ENCODE measurements at regions not wholly inside any gene's neighbourhood (a gene's known extent, or its start where the extent isn't known, plus 50 kb on each side); places are given as distances from the start of the nearest gene placed in this dataset.
A peak's percentile ranks its signal among the peaks of the same experiment; 100 is the strongest.

- peaks cover 12% of the 10 kb centered on the region for H3K27me3 Mint-ChIP-seq (ENCODE audit: low read depth, poor library complexity)
- DNase-seq: no peak
- H3K36me3 Mint-ChIP-seq (ENCODE audit: low read depth): no peaks in the 10 kb centered on the region
- no peak overlapping the region for H3K27ac Mint-ChIP-seq
- no peak for TF ChIP-seq CTCF (IDR thresholded peaks at IDR 0.05)
- H3K9me3 Mint-ChIP-seq: no peaks in the 10 kb centered on the region
- peaks cover 40% of the 10 kb centered on the region for H3K4me1 Mint-ChIP-seq
- H3K4me3 Mint-ChIP-seq: no peak overlapping the region
These were observed 158.0 kb upstream of the TWIST2 start for GRCh38 chr2:238689871-238690389.

GRCh38 chr2:238690511-238690910 lies 157.4 kb upstream of the TWIST2 start:
- H3K4me1 Mint-ChIP-seq: peaks cover 46% of the 10 kb centered on the region
- H3K36me3 Mint-ChIP-seq (ENCODE audit: low read depth): no peaks in the 10 kb centered on the region
- DNase-seq: no peak
- H3K27ac Mint-ChIP-seq: no peak overlapping the region
- peaks cover 12% of the 10 kb centered on the region for H3K27me3 Mint-ChIP-seq (ENCODE audit: low read depth, poor library complexity)
- H3K9me3 Mint-ChIP-seq: no peaks in the 10 kb centered on the region
- no peak for TF ChIP-seq CTCF (IDR thresholded peaks at IDR 0.05)
- H3K4me3 Mint-ChIP-seq: no peak overlapping the region

DNA sequence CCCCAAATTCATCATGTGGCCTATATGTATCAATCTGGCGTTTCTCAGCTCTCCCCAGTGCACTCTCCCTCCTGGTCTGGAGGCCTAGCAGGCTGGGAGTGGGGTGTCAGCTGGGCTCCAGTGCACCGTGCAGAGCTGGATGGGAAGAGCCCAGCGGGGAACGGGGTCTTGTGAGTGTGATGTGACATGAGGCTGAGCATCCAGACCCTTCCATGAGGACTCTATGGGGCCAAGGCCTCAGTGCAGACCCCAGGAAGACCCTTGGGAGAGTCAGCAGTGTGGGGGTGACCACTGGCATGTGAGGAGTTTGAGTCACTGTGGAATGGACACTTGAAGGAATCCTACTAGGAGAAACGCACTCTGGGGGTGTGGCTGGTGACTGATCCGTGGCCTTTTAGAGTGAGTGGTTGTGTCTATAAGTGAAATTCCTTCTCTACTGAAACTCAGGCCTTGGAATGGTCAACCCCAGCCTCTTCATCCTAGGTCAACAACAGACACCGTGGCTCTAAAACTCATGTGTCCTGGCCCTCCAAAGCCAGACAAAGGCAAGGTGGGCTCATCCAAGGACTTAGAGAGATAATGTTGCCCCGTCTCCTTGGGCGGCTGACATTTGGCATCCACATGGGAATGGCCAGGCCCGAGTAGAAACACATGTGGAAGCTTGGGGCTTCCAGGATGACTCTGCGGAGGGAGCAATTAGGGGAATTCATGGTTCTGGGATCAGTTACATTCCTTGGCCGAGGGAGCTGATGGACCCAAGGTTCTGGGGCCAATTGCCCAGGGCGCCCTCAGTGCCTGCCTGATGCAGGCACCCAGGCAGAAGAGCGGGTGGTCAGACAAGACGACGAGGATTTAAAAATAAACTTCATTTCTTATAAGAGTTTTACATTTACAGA lies 156.0 kb upstream of the TWIST2 start:
- peaks cover 53% of the 10 kb centered on the region for H3K4me1 Mint-ChIP-seq
- DNase-seq: no peak

DNA sequence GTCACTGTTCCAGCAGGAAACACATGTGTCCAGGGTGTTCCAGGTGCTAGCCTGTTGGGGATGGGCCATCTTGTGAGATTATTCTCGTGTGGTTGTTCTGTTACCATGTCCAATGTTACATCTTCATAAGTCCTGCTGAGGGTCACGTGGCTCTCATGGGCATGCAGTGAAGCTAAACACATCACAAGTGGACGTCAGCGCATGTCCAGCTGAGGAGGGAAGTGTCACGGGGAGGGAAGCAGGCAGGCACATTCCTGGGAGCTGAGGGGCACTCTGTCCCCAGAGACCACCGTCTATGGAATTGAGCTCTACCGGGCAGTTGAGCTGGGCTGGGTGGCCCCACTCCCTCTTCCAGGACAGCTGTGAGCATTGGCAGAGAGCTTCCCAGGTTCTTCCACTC lies 155.3 kb upstream of the TWIST2 start:
- H3K4me3 Mint-ChIP-seq: no peak overlapping the region
- TF ChIP-seq CTCF (IDR thresholded peaks at IDR 0.05): no peak
- H3K27ac Mint-ChIP-seq: no peak overlapping the region
- no peaks in the 10 kb centered on the region for H3K36me3 Mint-ChIP-seq (ENCODE audit: low read depth)
- H3K4me1 Mint-ChIP-seq: peaks cover 49% of the 10 kb centered on the region
- DNase-seq: no peak
- no peaks in the 10 kb centered on the region for H3K9me3 Mint-ChIP-seq
- H3K27me3 Mint-ChIP-seq (ENCODE audit: low read depth, poor library complexity): peaks cover 8% of the 10 kb centered on the region

More for the DNA sequence above, 156.0 kb upstream of the TWIST2 start:
- Mint-ChIP-seq H3K4me3 (no peak overlapping the region), H3K36me3 (ENCODE audit: low read depth) (no peaks in the 10 kb centered on the region), H3K9me3 (no peaks in the 10 kb centered on the region), H3K27me3 (ENCODE audit: low read depth, poor library complexity) (peaks cover 8% of the 10 kb centered on the region), H3K27ac (peak overlapping the region; percentile 45)
- no peak for TF ChIP-seq CTCF (IDR thresholded peaks at IDR 0.05)

GRCh38 chr2:238693337-238694093 lies 154.4 kb upstream of the TWIST2 start:
- peaks cover 56% of the 10 kb centered on the region for H3K4me1 Mint-ChIP-seq
- no peaks in the 10 kb centered on the region for H3K9me3 Mint-ChIP-seq
- H3K36me3 Mint-ChIP-seq (ENCODE audit: low read depth): no peaks in the 10 kb centered on the region
- H3K27ac Mint-ChIP-seq: peak overlapping the region; percentile 66
- no peak overlapping the region for H3K4me3 Mint-ChIP-seq
- no peak for DNase-seq
- peaks cover 8% of the 10 kb centered on the region for H3K27me3 Mint-ChIP-seq (ENCODE audit: low read depth, poor library complexity)
- no peak for TF ChIP-seq CTCF (IDR thresholded peaks at IDR 0.05)
